GM23338 (cell line): ENCODE measurements at regions not wholly inside any gene's neighbourhood (a gene's known extent, or its start where the extent isn't known, plus 50 kb on each side); places are given as distances from the start of the nearest gene placed in this dataset.

Source experiments
- ATAC-seq: fragments of 200-7000 bp; cut with Tn5 transposase; 3 replicates; pipeline ENCODE4 v1.9.1; 2020
- DNase-seq: peaks from one replicate; pipeline ENCODE4 v3.0.0-alpha.2; 2015; ENCODE audit warnings: low spot score
- H2AFZ ChIP-seq: fragments of 200-600 bp; sonication (generic); 2 replicates; pipeline ENCODE4 v1.8.0; 2016; ENCODE audit warnings: antibody characterized with exemption, mild to moderate bottlenecking, moderate library complexity
- H3F3A ChIP-seq: fragments of 200-600 bp; sonication (generic); replicated peaks from 2 replicates; pipeline ENCODE4 v1.8.0; 2017; ENCODE audit warnings: antibody characterized with exemption, mixed run types, low read depth
- H3K27ac ChIP-seq: fragments of 200-600 bp; sonication (generic); 2 replicates; pipeline ENCODE4 v1.6.1; 2016; ENCODE audit warnings: low read depth
- H3K27me3 ChIP-seq: fragments of 200-600 bp; sonication (generic); 2 replicates; pipeline ENCODE4 v1.8.0; 2016; ENCODE audit warnings: mild to moderate bottlenecking, mixed run types, moderate library complexity; ENCODE audit not compliant: insufficient read depth
- H3K36me3 ChIP-seq: fragments of 200-600 bp; sonication (generic); 2 replicates; pipeline ENCODE4 v1.8.0; 2016; ENCODE audit warnings: mild to moderate bottlenecking; ENCODE audit not compliant: insufficient read depth
- H3K4me1 ChIP-seq: fragments of 200-600 bp; sonication (generic); 2 replicates; pipeline ENCODE4 v1.8.0; 2016; ENCODE audit warnings: mild to moderate bottlenecking, moderate library complexity; ENCODE audit not compliant: insufficient read depth
- H3K4me2 ChIP-seq: fragments of 200-600 bp; sonication (generic); 2 replicates; pipeline ENCODE4 v1.7.1; 2017; ENCODE audit warnings: mixed run types
- H3K4me3 ChIP-seq: fragments of 200-600 bp; sonication (generic); 2 replicates; pipeline ENCODE4 v1.6.1; 2016; ENCODE audit warnings: mixed run types
- H3K79me2 ChIP-seq: fragments of 200-600 bp; sonication (generic); replicated peaks from 2 replicates; pipeline ENCODE4 v1.8.0; 2017; ENCODE audit warnings: mild to moderate bottlenecking; ENCODE audit not compliant: insufficient read depth
- H3K9me2 ChIP-seq: fragments of 200-600 bp; sonication (generic); 2 replicates; pipeline ENCODE4 v1.8.0; 2017; ENCODE audit not compliant: insufficient read depth
- H4K20me1 ChIP-seq: fragments of 200-600 bp; sonication (generic); replicated peaks from 2 replicates; pipeline ENCODE4 v1.8.0; 2017; ENCODE audit warnings: mild to moderate bottlenecking; ENCODE audit not compliant: insufficient read depth
- H3K27ac Mint-ChIP-seq: 2 replicates; pipeline ENCODE4 v1.8.0; 2020; ENCODE audit warnings: inconsistent platforms, mild to moderate bottlenecking, moderate library complexity, mixed read lengths
- H3K27me3 Mint-ChIP-seq: 3 replicates; pipeline ENCODE4 v1.8.0; 2022; ENCODE audit warnings: low read depth, mild to moderate bottlenecking, moderate library complexity, mixed read lengths, inconsistent platforms; ENCODE audit not compliant: insufficient read depth, poor library complexity
- H3K36me3 Mint-ChIP-seq: 3 replicates; pipeline ENCODE4 v1.8.0; 2021; ENCODE audit warnings: low read depth, mild to moderate bottlenecking, inconsistent platforms, moderate library complexity, mixed read lengths
- H3K4me1 Mint-ChIP-seq: 3 replicates; pipeline ENCODE4 v1.8.0; 2020; ENCODE audit warnings: mild to moderate bottlenecking, inconsistent platforms, mixed read lengths
- H3K4me3 Mint-ChIP-seq: 3 replicates; pipeline ENCODE4 v1.8.0; 2021; ENCODE audit warnings: moderate library complexity, mild to moderate bottlenecking, inconsistent platforms, mixed read lengths
- H3K9me3 Mint-ChIP-seq: 3 replicates; pipeline ENCODE4 v1.8.0; 2020; ENCODE audit warnings: moderate library complexity, mild to moderate bottlenecking, inconsistent platforms, mixed read lengths
- CREB1 ChIP-seq: fragments of 250-450 bp; sonication (Bioruptor Pico); IDR thresholded peaks from 2 replicates; pipeline ENCODE4 v1.5.0; 2020; ENCODE audit warnings: low read depth, mild to moderate bottlenecking, moderate library complexity
- EZH2 ChIP-seq: fragments of 200-600 bp; sonication (generic); IDR thresholded peaks from one replicate; pipeline ENCODE4 v1.8.0; 2017; ENCODE audit warnings: antibody characterized with exemption, mild to moderate bottlenecking, low read depth; ENCODE audit not compliant: unreplicated experiment
- EZH2phosphoT487 ChIP-seq: fragments of 200-600 bp; sonication (generic); IDR thresholded peaks from one replicate; pipeline ENCODE4 v1.8.1; 2018; ENCODE audit warnings: antibody characterized with exemption; ENCODE audit not compliant: unreplicated experiment
- ZNF331 ChIP-seq: fragments of 250-450 bp; sonication (Bioruptor Pico); IDR thresholded peaks from 2 replicates; pipeline ENCODE4 v1.5.0; 2020; ENCODE audit warnings: low read depth, mild to moderate bottlenecking, moderate library complexity
- TF ChIP-seq, protein P1 (sequence below): IDR thresholded peaks from one replicate; pipeline ENCODE4 v1.6.1; 2018; ENCODE audit warnings: antibody characterized with exemption; ENCODE audit not compliant: unreplicated experiment
- TF ChIP-seq, protein P2 (sequence below): fragments of 250-450 bp; sonication (Bioruptor Pico); IDR thresholded peaks from 2 replicates; pipeline ENCODE4 v1.5.0; 2020; ENCODE audit warnings: mild to moderate bottlenecking, moderate library complexity

DNA sequence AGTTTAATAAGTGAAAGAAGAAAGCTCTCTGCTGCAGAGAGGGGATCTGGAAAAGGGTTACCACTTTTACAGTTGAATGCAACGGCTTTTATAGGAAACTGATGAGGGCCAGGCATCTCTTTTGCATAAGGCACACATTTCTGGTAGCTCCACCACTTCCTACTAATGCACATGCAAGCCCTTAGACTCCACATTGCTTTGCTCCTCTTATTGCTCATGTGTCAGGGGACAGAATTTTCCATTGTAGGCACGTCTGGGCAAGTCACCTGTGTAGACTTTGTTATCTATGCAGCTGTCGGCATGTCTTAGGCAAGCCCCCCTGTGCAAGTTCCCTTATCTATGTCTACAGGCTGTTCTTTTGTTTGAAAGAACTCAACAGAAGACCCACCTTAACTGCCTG is 294.6 kb upstream of the STS start:
- DNase-seq: no peak
- peaks cover 47% of the 10 kb centered on the region for H3K9me3 Mint-ChIP-seq
- peaks cover 38% of the 10 kb centered on the region for H3K4me1 Mint-ChIP-seq

DNA sequence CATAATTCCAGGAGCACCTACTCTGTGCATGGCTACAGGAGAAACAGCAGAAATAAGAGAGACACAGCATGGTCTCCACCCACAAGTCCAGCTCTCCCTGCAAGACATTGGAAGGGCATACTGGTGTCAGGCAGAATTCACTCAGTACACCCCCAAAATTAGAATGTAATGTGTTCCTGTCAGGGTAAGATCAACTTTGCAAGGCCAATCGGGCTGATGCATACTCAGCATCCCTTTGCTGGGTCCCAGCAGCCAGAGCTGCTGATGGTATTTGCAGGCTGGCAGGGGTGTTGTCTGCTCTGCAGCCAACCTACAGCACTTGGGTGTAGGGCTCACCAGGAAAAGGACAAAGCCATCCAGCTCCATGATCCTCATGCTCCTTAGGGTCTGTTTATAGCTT is 295.4 kb upstream of the STS start:
- Histone ChIP-seq H3K79me2 (no peaks in the 10 kb centered on the region), H2AFZ (no peak overlapping the region), H3K27me3 (no peaks in the 10 kb centered on the region), H3K4me2 (no peak overlapping the region), H3K9me2 (no peaks in the 10 kb centered on the region; the same call in 1 of the 2 replicates), H3F3A (no peaks in the 10 kb centered on the region), H4K20me1 (no peaks in the 10 kb centered on the region), H3K4me3 (no peak overlapping the region), H3K27ac (no peak overlapping the region), H3K36me3 (no peaks in the 10 kb centered on the region), H3K4me1 (peaks cover 16% of the 10 kb centered on the region)
- Mint-ChIP-seq H3K4me3 (no peak overlapping the region), H3K27me3 (no peaks in the 10 kb centered on the region), H3K36me3 (peaks cover 64% of the 10 kb centered on the region), H3K27ac (no peak overlapping the region), H3K4me1 (peaks cover 37% of the 10 kb centered on the region), H3K9me3 (peaks cover 50% of the 10 kb centered on the region)
- ATAC-seq (no peak), DNase-seq (no peak)
- TF ChIP-seq, protein P1, sequence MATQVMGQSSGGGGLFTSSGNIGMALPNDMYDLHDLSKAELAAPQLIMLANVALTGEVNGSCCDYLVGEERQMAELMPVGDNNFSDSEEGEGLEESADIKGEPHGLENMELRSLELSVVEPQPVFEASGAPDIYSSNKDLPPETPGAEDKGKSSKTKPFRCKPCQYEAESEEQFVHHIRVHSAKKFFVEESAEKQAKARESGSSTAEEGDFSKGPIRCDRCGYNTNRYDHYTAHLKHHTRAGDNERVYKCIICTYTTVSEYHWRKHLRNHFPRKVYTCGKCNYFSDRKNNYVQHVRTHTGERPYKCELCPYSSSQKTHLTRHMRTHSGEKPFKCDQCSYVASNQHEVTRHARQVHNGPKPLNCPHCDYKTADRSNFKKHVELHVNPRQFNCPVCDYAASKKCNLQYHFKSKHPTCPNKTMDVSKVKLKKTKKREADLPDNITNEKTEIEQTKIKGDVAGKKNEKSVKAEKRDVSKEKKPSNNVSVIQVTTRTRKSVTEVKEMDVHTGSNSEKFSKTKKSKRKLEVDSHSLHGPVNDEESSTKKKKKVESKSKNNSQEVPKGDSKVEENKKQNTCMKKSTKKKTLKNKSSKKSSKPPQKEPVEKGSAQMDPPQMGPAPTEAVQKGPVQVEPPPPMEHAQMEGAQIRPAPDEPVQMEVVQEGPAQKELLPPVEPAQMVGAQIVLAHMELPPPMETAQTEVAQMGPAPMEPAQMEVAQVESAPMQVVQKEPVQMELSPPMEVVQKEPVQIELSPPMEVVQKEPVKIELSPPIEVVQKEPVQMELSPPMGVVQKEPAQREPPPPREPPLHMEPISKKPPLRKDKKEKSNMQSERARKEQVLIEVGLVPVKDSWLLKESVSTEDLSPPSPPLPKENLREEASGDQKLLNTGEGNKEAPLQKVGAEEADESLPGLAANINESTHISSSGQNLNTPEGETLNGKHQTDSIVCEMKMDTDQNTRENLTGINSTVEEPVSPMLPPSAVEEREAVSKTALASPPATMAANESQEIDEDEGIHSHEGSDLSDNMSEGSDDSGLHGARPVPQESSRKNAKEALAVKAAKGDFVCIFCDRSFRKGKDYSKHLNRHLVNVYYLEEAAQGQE: no peak
- TF ChIP-seq ZNF331 (CRISPR knock-in tag) (no peak), CREB1 (CRISPR knock-in tag) (no peak), EZH2phosphoT487 (no peak), EZH2 (no peak)

More for the DNA sequence above, 294.6 kb upstream of the STS start:
- Histone ChIP-seq H3K27me3 (no peaks in the 10 kb centered on the region), H3K27ac (no peak overlapping the region), H3K36me3 (no peaks in the 10 kb centered on the region), H3F3A (no peaks in the 10 kb centered on the region), H2AFZ (no peak overlapping the region), H3K9me2 (no peaks in the 10 kb centered on the region; the same call in 1 of the 2 replicates), H3K79me2 (no peaks in the 10 kb centered on the region), H3K4me3 (no peak overlapping the region), H3K4me2 (no peak overlapping the region), H4K20me1 (no peaks in the 10 kb centered on the region), H3K4me1 (peaks cover 17% of the 10 kb centered on the region)
- TF ChIP-seq, protein P2, sequence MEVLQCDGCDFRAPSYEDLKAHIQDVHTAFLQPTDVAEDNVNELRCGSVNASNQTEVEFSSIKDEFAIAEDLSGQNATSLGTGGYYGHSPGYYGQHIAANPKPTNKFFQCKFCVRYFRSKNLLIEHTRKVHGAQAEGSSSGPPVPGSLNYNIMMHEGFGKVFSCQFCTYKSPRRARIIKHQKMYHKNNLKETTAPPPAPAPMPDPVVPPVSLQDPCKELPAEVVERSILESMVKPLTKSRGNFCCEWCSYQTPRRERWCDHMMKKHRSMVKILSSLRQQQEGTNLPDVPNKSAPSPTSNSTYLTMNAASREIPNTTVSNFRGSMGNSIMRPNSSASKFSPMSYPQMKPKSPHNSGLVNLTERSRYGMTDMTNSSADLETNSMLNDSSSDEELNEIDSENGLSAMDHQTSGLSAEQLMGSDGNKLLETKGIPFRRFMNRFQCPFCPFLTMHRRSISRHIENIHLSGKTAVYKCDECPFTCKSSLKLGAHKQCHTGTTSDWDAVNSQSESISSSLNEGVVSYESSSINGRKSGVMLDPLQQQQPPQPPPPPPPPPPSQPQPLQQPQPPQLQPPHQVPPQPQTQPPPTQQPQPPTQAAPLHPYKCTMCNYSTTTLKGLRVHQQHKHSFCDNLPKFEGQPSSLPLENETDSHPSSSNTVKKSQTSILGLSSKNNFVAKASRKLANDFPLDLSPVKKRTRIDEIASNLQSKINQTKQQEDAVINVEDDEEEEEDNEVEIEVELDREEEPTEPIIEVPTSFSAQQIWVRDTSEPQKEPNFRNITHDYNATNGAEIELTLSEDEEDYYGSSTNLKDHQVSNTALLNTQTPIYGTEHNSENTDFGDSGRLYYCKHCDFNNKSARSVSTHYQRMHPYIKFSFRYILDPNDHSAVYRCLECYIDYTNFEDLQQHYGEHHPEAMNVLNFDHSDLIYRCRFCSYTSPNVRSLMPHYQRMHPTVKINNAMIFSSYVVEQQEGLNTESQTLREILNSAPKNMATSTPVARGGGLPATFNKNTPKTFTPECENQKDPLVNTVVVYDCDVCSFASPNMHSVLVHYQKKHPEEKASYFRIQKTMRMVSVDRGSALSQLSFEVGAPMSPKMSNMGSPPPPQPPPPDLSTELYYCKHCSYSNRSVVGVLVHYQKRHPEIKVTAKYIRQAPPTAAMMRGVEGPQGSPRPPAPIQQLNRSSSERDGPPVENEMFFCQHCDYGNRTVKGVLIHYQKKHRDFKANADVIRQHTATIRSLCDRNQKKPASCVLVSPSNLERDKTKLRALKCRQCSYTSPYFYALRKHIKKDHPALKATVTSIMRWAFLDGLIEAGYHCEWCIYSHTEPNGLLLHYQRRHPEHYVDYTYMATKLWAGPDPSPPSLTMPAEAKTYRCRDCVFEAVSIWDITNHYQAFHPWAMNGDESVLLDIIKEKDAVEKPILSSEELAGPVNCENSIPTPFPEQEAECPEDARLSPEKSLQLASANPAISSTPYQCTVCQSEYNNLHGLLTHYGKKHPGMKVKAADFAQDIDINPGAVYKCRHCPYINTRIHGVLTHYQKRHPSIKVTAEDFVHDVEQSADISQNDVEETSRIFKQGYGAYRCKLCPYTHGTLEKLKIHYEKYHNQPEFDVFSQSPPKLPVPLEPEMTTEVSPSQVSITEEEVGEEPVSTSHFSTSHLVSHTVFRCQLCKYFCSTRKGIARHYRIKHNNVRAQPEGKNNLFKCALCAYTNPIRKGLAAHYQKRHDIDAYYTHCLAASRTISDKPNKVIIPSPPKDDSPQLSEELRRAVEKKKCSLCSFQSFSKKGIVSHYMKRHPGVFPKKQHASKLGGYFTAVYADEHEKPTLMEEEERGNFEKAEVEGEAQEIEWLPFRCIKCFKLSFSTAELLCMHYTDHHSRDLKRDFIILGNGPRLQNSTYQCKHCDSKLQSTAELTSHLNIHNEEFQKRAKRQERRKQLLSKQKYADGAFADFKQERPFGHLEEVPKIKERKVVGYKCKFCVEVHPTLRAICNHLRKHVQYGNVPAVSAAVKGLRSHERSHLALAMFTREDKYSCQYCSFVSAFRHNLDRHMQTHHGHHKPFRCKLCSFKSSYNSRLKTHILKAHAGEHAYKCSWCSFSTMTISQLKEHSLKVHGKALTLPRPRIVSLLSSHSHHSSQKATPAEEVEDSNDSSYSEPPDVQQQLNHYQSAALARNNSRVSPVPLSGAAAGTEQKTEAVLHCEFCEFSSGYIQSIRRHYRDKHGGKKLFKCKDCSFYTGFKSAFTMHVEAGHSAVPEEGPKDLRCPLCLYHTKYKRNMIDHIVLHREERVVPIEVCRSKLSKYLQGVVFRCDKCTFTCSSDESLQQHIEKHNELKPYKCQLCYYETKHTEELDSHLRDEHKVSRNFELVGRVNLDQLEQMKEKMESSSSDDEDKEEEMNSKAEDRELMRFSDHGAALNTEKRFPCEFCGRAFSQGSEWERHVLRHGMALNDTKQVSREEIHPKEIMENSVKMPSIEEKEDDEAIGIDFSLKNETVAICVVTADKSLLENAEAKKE (CRISPR knock-in tag): no peak
- TF ChIP-seq EZH2phosphoT487: no peak
- Mint-ChIP-seq H3K36me3 (peaks cover 62% of the 10 kb centered on the region), H3K27ac (no peak overlapping the region), H3K27me3 (no peaks in the 10 kb centered on the region), H3K4me3 (no peak overlapping the region)
- ATAC-seq: no peak
